GM19324 (cell line): ENCODE measurements at regions not wholly inside any gene's neighbourhood (a gene's known extent, or its start where the extent isn't known, plus 50 kb on each side); places are given as distances from the start of the nearest gene placed in this dataset.
"Not testable (repeated sequence)": the region's sequence is repeated elsewhere in the genome, so short reads cannot be mapped to it uniquely, and the experiment has no call there.

ENCODE experiments used
- ATAC-seq: cut with Tn5 transposase; IDR thresholded peaks from one replicate; pipeline ENCODE4 v1.9.1; 2021; ENCODE audit warnings: mild to moderate bottlenecking, moderate library complexity; ENCODE audit not compliant: unreplicated experiment, low FRiP score

- no peak for ATAC-seq
These were observed 143.4 kb downstream of the TRIML1 start for GRCh38 chr4:188282471-188283232.

GRCh38 chr4:188287169-188287894, 148.1 kb downstream of the TRIML1 start:
- no peak for ATAC-seq

- ATAC-seq, result no peak
These were observed 150.4 kb downstream of the TRIML1 start for GRCh38 chr4:188289531-188290125.

- no peak for ATAC-seq
These were observed 156.7 kb downstream of the TRIML1 start for GRCh38 chr4:188295899-188296298.

- no peak for ATAC-seq
These were observed 157.1 kb downstream of the TRIML1 start for GRCh38 chr4:188296331-188296730.

- ATAC-seq, result no peak
These were observed 158.6 kb downstream of the TRIML1 start for GRCh38 chr4:188297873-188298272.

GRCh38 chr4:188299161-188299560, 159.9 kb downstream of the TRIML1 start:
- no peak for ATAC-seq

GRCh38 chr4:188300385-188300784, 161.1 kb downstream of the TRIML1 start:
- no peak for ATAC-seq

- no peak for ATAC-seq
These were observed 166.4 kb downstream of the TRIML1 start for GRCh38 chr4:188305690-188306089.

- ATAC-seq, result no peak
These were observed 168.3 kb downstream of the TRIML1 start for GRCh38 chr4:188307591-188307990.

- no peak for ATAC-seq
These were observed 168.9 kb downstream of the TRIML1 start for GRCh38 chr4:188308142-188308541.

GRCh38 chr4:188316391-188316790, 177.2 kb downstream of the TRIML1 start:
- no peak for ATAC-seq

- no peak for ATAC-seq
These were observed 189.7 kb downstream of the TRIML1 start for GRCh38 chr4:188328966-188329365.

- ATAC-seq, result no peak
These were observed 190.3 kb downstream of the TRIML1 start for GRCh38 chr4:188329521-188329920.

- ATAC-seq, result no peak
These were observed 193.0 kb downstream of the TRIML1 start for GRCh38 chr4:188332265-188332664.

GRCh38 chr4:188336891-188337290, 197.7 kb downstream of the TRIML1 start:
- no peak for ATAC-seq

- no peak for ATAC-seq
These were observed 202.2 kb downstream of the TRIML1 start for GRCh38 chr4:188341428-188341827.

GRCh38 chr4:188346171-188346809, 207.0 kb downstream of the TRIML1 start:
- no peak for ATAC-seq

- no peak for ATAC-seq
These were observed 208.1 kb downstream of the TRIML1 start for GRCh38 chr4:188347339-188347738.

GRCh38 chr4:188349569-188349968, 210.3 kb downstream of the TRIML1 start:
- not testable (repeated sequence) for ATAC-seq

GRCh38 chr4:188363196-188363595, 224.0 kb downstream of the TRIML1 start:
- ATAC-seq, result no peak
